Endodermal cell (in vitro differentiated cells): ENCODE measurements at regions not wholly inside any gene's neighbourhood (a gene's known extent, or its start where the extent isn't known, plus 50 kb on each side); places are given as distances from the start of the nearest gene placed in this dataset.
A peak's percentile ranks its signal among the peaks of the same experiment; 100 is the strongest.
"Not testable (repeated sequence)": the region's sequence is repeated elsewhere in the genome, so short reads cannot be mapped to it uniquely, and the experiment has no call there.

ENCODE experiments used
- DNase-seq: peaks from one replicate; pipeline ENCODE4 v3.0.0-alpha.2; 2017
- H3K27ac ChIP-seq: 2 replicates; pipeline ENCODE4 v1.5.1; 2013; ENCODE audit warnings: mild to moderate bottlenecking, low read depth, low read length, moderate library complexity
- H3K27me3 ChIP-seq: 2 replicates; pipeline ENCODE4 v1.6.1; 2013; ENCODE audit warnings: mild to moderate bottlenecking, low read length, moderate library complexity; ENCODE audit not compliant: insufficient read depth, control insufficient read depth, poor library complexity, severe bottlenecking
- H3K36me3 ChIP-seq: 2 replicates; pipeline ENCODE4 v1.7.0; 2013; ENCODE audit warnings: mild to moderate bottlenecking, low read length, moderate library complexity; ENCODE audit not compliant: control insufficient read depth, insufficient read depth
- H3K4me1 ChIP-seq: one replicate; pipeline ENCODE4 v1.7.0; 2013; ENCODE audit warnings: low read length; ENCODE audit not compliant: control insufficient read depth, insufficient read depth
- H3K4me3 ChIP-seq: 2 replicates; pipeline ENCODE4 v1.5.1; 2013; ENCODE audit warnings: mild to moderate bottlenecking, low read length, moderate library complexity
- H3K9ac ChIP-seq: 2 replicates; pipeline ENCODE4 v1.6.1; 2013; ENCODE audit warnings: mild to moderate bottlenecking, low read length, moderate library complexity; ENCODE audit not compliant: poor library complexity, severe bottlenecking; ENCODE audit errors: extremely low read depth
- H3K9me3 ChIP-seq: 2 replicates; pipeline ENCODE4 v1.6.1; 2013; ENCODE audit warnings: mild to moderate bottlenecking, low read length, moderate library complexity; ENCODE audit not compliant: control insufficient read depth
- H3K27ac Mint-ChIP-seq: 2 replicates; pipeline ENCODE4 v1.8.0; 2020; ENCODE audit warnings: mixed read lengths
- H3K27me3 Mint-ChIP-seq: 2 replicates; pipeline ENCODE4 v1.8.0; 2021; ENCODE audit warnings: mild to moderate bottlenecking, mixed read lengths; ENCODE audit not compliant: insufficient read depth
- H3K36me3 Mint-ChIP-seq: 2 replicates; pipeline ENCODE4 v1.8.0; 2020; ENCODE audit warnings: low read depth, mixed read lengths
- H3K4me1 Mint-ChIP-seq: 2 replicates; pipeline ENCODE4 v1.8.0; 2020; ENCODE audit warnings: mixed read lengths
- H3K4me3 Mint-ChIP-seq: 2 replicates; pipeline ENCODE4 v1.8.0; 2020; ENCODE audit warnings: mild to moderate bottlenecking, moderate library complexity, mixed read lengths
- H3K9me3 Mint-ChIP-seq: 2 replicates; pipeline ENCODE4 v1.8.0; 2020; ENCODE audit warnings: mild to moderate bottlenecking, mixed read lengths
- CTCF ChIP-seq: fragments of 200-600 bp; sonication (generic); conservative IDR thresholded peaks from 2 replicates; pipeline ENCODE4 v1.5.0; 2021; ENCODE audit warnings: antibody characterized with exemption, mild to moderate bottlenecking
- WGBS, 2 experiments: methylation state at CpG; one replicate each; pipeline versions ENCODE4 v1.1.5 to v1.1.7; 2013; ENCODE audit warnings: missing lambda C conversion rate in 2 of 2, mixed read lengths in 1 of 2; ENCODE audit not compliant: insufficient coverage in 1 of 2, insufficient read length in 1 of 2; 5-methylcytosine and 5-hydroxymethylcytosine counted together

- not testable (repeated sequence) for H3K4me1 Mint-ChIP-seq, H3K27ac Mint-ChIP-seq, H3K4me3 ChIP-seq, H3K27ac ChIP-seq, H3K9ac ChIP-seq, H3K4me1 ChIP-seq, H3K4me3 Mint-ChIP-seq, H3K27me3 ChIP-seq, H3K27me3 Mint-ChIP-seq, H3K36me3 ChIP-seq
- Mint-ChIP-seq H3K36me3 (peaks cover 13% of the 10 kb centered on the region), H3K9me3 (peaks cover 38% of the 10 kb centered on the region)
- DNase-seq = peak; percentile 53
- 77 to 80% methylated on average over 5 to 7 of the region's 7 CpGs for WGBS, 2 experiments
- peaks cover 14% of the 10 kb centered on the region for H3K9me3 ChIP-seq
Observed at GRCh38 chr11:25501426-25501825, 830.5 kb upstream of the ANO3 start.

GRCh38 chr11:25515576-25515975, 816.4 kb upstream of the ANO3 start:
- peaks cover 7% of the 10 kb centered on the region for H3K9me3 Mint-ChIP-seq
- 94 to 99% methylated on average over 10 to 13 of the region's 13 CpGs for WGBS, 2 experiments
- H3K4me3 ChIP-seq = no peak overlapping the region
- peaks cover 13% of the 10 kb centered on the region for H3K9me3 ChIP-seq
- H3K4me3 Mint-ChIP-seq = no peak overlapping the region
- H3K4me1 ChIP-seq = peaks cover 3% of the 10 kb centered on the region
- no peak for DNase-seq
- H3K9ac ChIP-seq = no peak overlapping the region
- H3K27ac ChIP-seq = no peak overlapping the region
- peaks cover 5% of the 10 kb centered on the region for H3K4me1 Mint-ChIP-seq
- no peaks in the 10 kb centered on the region for H3K27me3 Mint-ChIP-seq
- no peaks in the 10 kb centered on the region for H3K36me3 ChIP-seq
- H3K27me3 ChIP-seq = no peaks in the 10 kb centered on the region
- no peak for TF ChIP-seq CTCF
- H3K27ac Mint-ChIP-seq = no peak overlapping the region
- no peaks in the 10 kb centered on the region for H3K36me3 Mint-ChIP-seq

GRCh38 chr11:25520459-25520858, 811.5 kb upstream of the ANO3 start:
- Mint-ChIP-seq H3K27ac (no peak overlapping the region), H3K9me3 (no peaks in the 10 kb centered on the region), H3K4me1 (peaks cover 11% of the 10 kb centered on the region), H3K36me3 (no peaks in the 10 kb centered on the region), H3K27me3 (no peaks in the 10 kb centered on the region), H3K4me3 (no peak overlapping the region)
- Histone ChIP-seq H3K36me3 (no peaks in the 10 kb centered on the region), H3K9me3 (no peaks in the 10 kb centered on the region), H3K4me1 (peaks cover 5% of the 10 kb centered on the region), H3K9ac (no peak overlapping the region), H3K4me3 (no peak overlapping the region), H3K27me3 (no peaks in the 10 kb centered on the region), H3K27ac (no peak overlapping the region)
- DNase-seq = no peak
- TF ChIP-seq CTCF = no peak

- Histone ChIP-seq H3K4me1 (no peaks in the 10 kb centered on the region), H3K9ac (no peak overlapping the region), H3K27me3 (no peaks in the 10 kb centered on the region), H3K9me3 (no peaks in the 10 kb centered on the region), H3K4me3 (no peak overlapping the region), H3K27ac (no peak overlapping the region), H3K36me3 (no peaks in the 10 kb centered on the region)
- Mint-ChIP-seq H3K36me3 (peaks cover 2% of the 10 kb centered on the region), H3K27ac (no peak overlapping the region), H3K9me3 (no peaks in the 10 kb centered on the region), H3K4me3 (no peak overlapping the region), H3K27me3 (no peaks in the 10 kb centered on the region), H3K4me1 (peaks cover 6% of the 10 kb centered on the region)
- TF ChIP-seq CTCF = no peak
- 90 to 100% methylated on average over 2 of the region's 2 CpGs for WGBS, 2 experiments
- DNase-seq = no peak
Observed at GRCh38 chr11:25527841-25528240, 804.1 kb upstream of the ANO3 start.
